DMS153 treated with DMSO at 0.1 percent for 48 hours (cell line): ENCODE measurements at regions not wholly inside any gene's neighbourhood (a gene's known extent, or its start where the extent isn't known, plus 50 kb on each side); places are given as distances from the start of the nearest gene placed in this dataset.
"Not testable (repeated sequence)": the region's sequence is repeated elsewhere in the genome, so short reads cannot be mapped to it uniquely, and the experiment has no call there.

ENCODE experiments used
- DNase-seq: peaks from one replicate; lab custom pipeline; 2025; ENCODE audit not compliant: unreplicated experiment; lab: John Stamatoyannopoulos, UW

GRCh38 chr5:112533362-112533761, 114.3 kb upstream of the EPB41L4A start:
- no peak for DNase-seq

GRCh38 chr5:112534067-112534583, 115.0 kb upstream of the EPB41L4A start:
- no peak for DNase-seq

- DNase-seq: no peak
Measured at GRCh38 chr5:112534611-112535255, 115.7 kb upstream of the EPB41L4A start.

- DNase-seq: no peak
Measured at GRCh38 chr5:112535356-112535755, 116.3 kb upstream of the EPB41L4A start.

- not testable (repeated sequence) for DNase-seq
Measured at GRCh38 chr5:112544558-112544957, 125.5 kb upstream of the EPB41L4A start.

- DNase-seq: no peak
Measured at GRCh38 chr5:112546946-112547592, 128.0 kb upstream of the EPB41L4A start.

- DNase-seq: no peak
Measured at GRCh38 chr5:112548246-112548881, 129.3 kb upstream of the EPB41L4A start.

GRCh38 chr5:112549127-112549526, 130.1 kb upstream of the EPB41L4A start:
- no peak for DNase-seq

GRCh38 chr5:112549605-112550166, 130.6 kb upstream of the EPB41L4A start:
- no peak for DNase-seq

GRCh38 chr5:112551419-112552032, 132.4 kb upstream of the EPB41L4A start:
- no peak for DNase-seq

GRCh38 chr5:112552216-112552615, 133.1 kb upstream of the EPB41L4A start:
- no peak for DNase-seq

GRCh38 chr5:112552791-112553190, 133.7 kb upstream of the EPB41L4A start:
- no peak for DNase-seq

GRCh38 chr5:112554101-112554977, 135.3 kb upstream of the EPB41L4A start:
- no peak for DNase-seq

- no peak for DNase-seq
Measured at GRCh38 chr5:112555197-112555596, 136.1 kb upstream of the EPB41L4A start.

- no peak for DNase-seq
Measured at GRCh38 chr5:112555691-112556090, 136.6 kb upstream of the EPB41L4A start.

GRCh38 chr5:112559501-112559900, 140.4 kb upstream of the EPB41L4A start:
- DNase-seq: not testable (repeated sequence)

GRCh38 chr5:112560371-112560770, 141.3 kb upstream of the EPB41L4A start:
- no peak for DNase-seq

- DNase-seq: no peak
Measured at GRCh38 chr5:112563169-112563826, 144.2 kb upstream of the EPB41L4A start.

GRCh38 chr5:112566251-112566650, 147.2 kb upstream of the EPB41L4A start:
- no peak for DNase-seq

GRCh38 chr5:112569596-112569995, 150.5 kb upstream of the EPB41L4A start:
- no peak for DNase-seq
